K562 (cell line): ENCODE measurements at regions not wholly inside any gene's neighbourhood (a gene's known extent, or its start where the extent isn't known, plus 50 kb on each side); places are given as distances from the start of the nearest gene placed in this dataset.

ENCODE experiments used
- ATAC-seq: fragments of 200-7000 bp; cut with Tn5 transposase; 3 replicates; pipeline ENCODE4 v1.9.1; 2020; ENCODE audit warnings: moderate library complexity
- BruUV-seq: library from RNA; stranded (reverse); fragments of 400-500 nt; replicated peaks from 2 replicates; lab custom pipeline; 2021; lab: Mats Ljungman, UMichigan
- CTCF ChIA-PET: fragments of 300-600 bp; formaldehyde crosslinking; extraction: SDS; loops from one replicate; lab custom pipeline; 2021; ENCODE audit warnings: low intra/inter-chr PET ratio; lab: Yijun Ruan, JAX
- POLR2A ChIA-PET: fragments of 300-600, 350-650 bp; sonication (Branson Sonifier 250); formaldehyde crosslinking; extraction: SDS; loops from one replicate; lab custom pipeline; 2021; ENCODE audit warnings: antibody characterized with exemption, inconsistent platforms; lab: Yijun Ruan, JAX
- DNase-seq, 4 experiments: peaks; one replicate each; pipeline versions ENCODE4 v3.0.0 to v3.0.0-alpha.2; 2011 to 2018; ENCODE audit warnings: low spot score in 3 of 4, mixed read lengths in 3 of 4; ENCODE audit errors: extremely low read depth in 1 of 4
- FAIRE-seq: peaks from 2 replicates; lab custom pipeline; 2011; peaks lifted over from hg19 to GRCh38; lab: Jason Lieb, UNC
- H2AFZ ChIP-seq: 2 replicates; pipeline ENCODE4 v1.6.0; 2011; ENCODE audit warnings: low read depth, low read length, control low read depth, inconsistent platforms
- H3K27ac ChIP-seq: fragments of 200-600 bp; 3 replicates; pipeline ENCODE4 v1.8.0; 2011; ENCODE audit warnings: low read depth, mild to moderate bottlenecking, control low read depth, inconsistent platforms, low read length, moderate library complexity, mixed read lengths; ENCODE audit errors: extremely low read depth
- H3K27me3 ChIP-seq, 2 experiments: fragments of 300-600 bp in 1 of 2; 2 replicates in 1 of 2; 3 replicates in 1 of 2; pipeline versions ENCODE4 v1.6.0 to v1.8.0; 2011; ENCODE audit warnings: inconsistent platforms in 2 of 2, low read length in 2 of 2, mild to moderate bottlenecking in 1 of 2, mixed read lengths in 1 of 2, moderate library complexity in 1 of 2; ENCODE audit not compliant: control insufficient read depth in 2 of 2, insufficient read depth in 2 of 2
- H3K36me3 ChIP-seq: fragments of 300-600 bp; 3 replicates; pipeline ENCODE4 v1.8.0; 2011; ENCODE audit warnings: mild to moderate bottlenecking, low read length, inconsistent platforms; ENCODE audit not compliant: control insufficient read depth, insufficient read depth
- H3K4me1 ChIP-seq, 2 experiments: fragments of 200-600 bp in 1 of 2; replicated peaks in 1 of 2; 2 replicates in 1 of 2; 3 replicates in 1 of 2; pipeline versions ENCODE4 v1.5.1 to v1.8.0; 2011; ENCODE audit warnings: inconsistent platforms in 2 of 2, low read length in 2 of 2, mild to moderate bottlenecking in 1 of 2, mixed read lengths in 1 of 2, moderate library complexity in 1 of 2; ENCODE audit not compliant: control insufficient read depth in 2 of 2, insufficient read depth in 2 of 2
- H3K4me2 ChIP-seq: 2 replicates; pipeline ENCODE4 v1.6.1; 2011; ENCODE audit warnings: low read length, control low read depth, inconsistent platforms, mixed read lengths; ENCODE audit not compliant: insufficient read depth
- H3K4me3 ChIP-seq: fragments of 200-600 bp; sonication (generic), shearing (Covaris generic); 2 replicates; pipeline ENCODE4 v1.5.1; 2016; ENCODE audit warnings: control low read depth, inconsistent platforms
- H3K79me2 ChIP-seq: fragments of 200-600 bp; 3 replicates; pipeline ENCODE4 v1.8.0; 2011; ENCODE audit warnings: low read length, inconsistent platforms; ENCODE audit not compliant: control insufficient read depth, insufficient read depth
- H3K9ac ChIP-seq, 2 experiments: 2 replicates each; pipeline versions ENCODE4 v1.6.0 to v1.6.1; 2011; ENCODE audit warnings: low read depth in 2 of 2, low read length in 2 of 2, control low read depth in 1 of 2, inconsistent platforms in 1 of 2, mild to moderate bottlenecking in 1 of 2, mixed read lengths in 1 of 2; ENCODE audit not compliant: insufficient read depth in 1 of 2
- H3K9me1 ChIP-seq: one replicate; pipeline ENCODE4 v1.6.0; 2011; ENCODE audit warnings: inconsistent platforms, mild to moderate bottlenecking, low read length, moderate library complexity; ENCODE audit not compliant: control insufficient read depth, insufficient read depth
- H3K9me3 ChIP-seq: replicated peaks from 2 replicates; pipeline ENCODE4 v1.5.1; 2011; ENCODE audit warnings: low read depth, low read length, inconsistent platforms; ENCODE audit not compliant: control insufficient read depth, insufficient read depth
- H4K20me1 ChIP-seq: replicated peaks from 2 replicates; pipeline ENCODE4 v1.6.1; 2011; ENCODE audit warnings: low read length, inconsistent platforms, mixed read lengths; ENCODE audit not compliant: control insufficient read depth, insufficient read depth
- ARID1B ChIP-seq: fragments of 450-650 bp; IDR thresholded peaks from 2 replicates; pipeline ENCODE4 v1.6.1; 2016; ENCODE audit warnings: antibody characterized with exemption, mild to moderate bottlenecking, inconsistent platforms
- ETV6 ChIP-seq, 3 experiments: fragments of 150-350 bp in 1 of 3; sonication (generic) in 1 of 3; formaldehyde crosslinking in 1 of 3; IDR thresholded peaks; 2 replicates each; pipeline versions ENCODE4 v1.6.1 to v1.8.0; 2014 to 2022; ENCODE audit warnings: borderline replicate concordance in 2 of 3, low read depth in 2 of 3, antibody characterized with exemption in 1 of 3, low read length in 1 of 3, mild to moderate bottlenecking in 1 of 3, missing genetic modification reagents in 1 of 3
- HIVEP1 ChIP-seq: fragments of 250-450 bp; sonication (Bioruptor Pico); IDR thresholded peaks from 2 replicates; pipeline ENCODE4 v1.4.0; 2020; ENCODE audit warnings: mild to moderate bottlenecking
- MBD2 ChIP-seq: sonication (generic); IDR thresholded peaks from 2 replicates; pipeline ENCODE4 v1.6.1; 2016; ENCODE audit warnings: low read depth, borderline replicate concordance
- SMARCA4 ChIP-seq: fragments of 450-650 bp; IDR thresholded peaks from 2 replicates; pipeline ENCODE4 v1.6.1; 2016
- SRSF7 ChIP-seq: fragments of 200-400 bp; formaldehyde crosslinking; optimal IDR thresholded peaks from 2 replicates; pipeline ENCODE3; 2017; ENCODE audit warnings: mild to moderate bottlenecking, low read depth, low read length
- YBX1 ChIP-seq: fragments of 450-650 bp; IDR thresholded peaks from 2 replicates; pipeline ENCODE4 v1.7.1; 2016; ENCODE audit warnings: mild to moderate bottlenecking
- ZBTB17 ChIP-seq: fragments of 450-650 bp; formaldehyde crosslinking; IDR thresholded peaks from 2 replicates; pipeline ENCODE4 v1.4.0; 2020; ENCODE audit warnings: mild to moderate bottlenecking
- ZNF23 ChIP-seq: fragments of 250-450 bp; sonication (Bioruptor Pico); IDR thresholded peaks from 2 replicates; pipeline ENCODE4 v1.4.0; 2020; ENCODE audit warnings: mild to moderate bottlenecking
- WGBS: fragments of 100-300 bp; shearing (Covaris generic); methylation state at CpG from one replicate; pipeline ENCODE4 v1.1.6; 2016; ENCODE audit warnings: low coverage, mixed read lengths; ENCODE audit not compliant: insufficient coverage; ENCODE audit errors: missing lambda C conversion rate; 5-methylcytosine and 5-hydroxymethylcytosine counted together
- in situ Hi-C: fragments of 300-500 bp; cut with MboI; formaldehyde crosslinking; loops from 4 replicates; pipeline ENCODE4 v1.15.0; 2018; ENCODE audit warnings: inconsistent platforms, mixed read lengths
- intact Hi-C: fragments of 100-400 bp; cut with micrococcal nuclease; formaldehyde crosslinking; loops from 2 replicates; pipeline ENCODE4 v1.14.2; 2022

DNA sequence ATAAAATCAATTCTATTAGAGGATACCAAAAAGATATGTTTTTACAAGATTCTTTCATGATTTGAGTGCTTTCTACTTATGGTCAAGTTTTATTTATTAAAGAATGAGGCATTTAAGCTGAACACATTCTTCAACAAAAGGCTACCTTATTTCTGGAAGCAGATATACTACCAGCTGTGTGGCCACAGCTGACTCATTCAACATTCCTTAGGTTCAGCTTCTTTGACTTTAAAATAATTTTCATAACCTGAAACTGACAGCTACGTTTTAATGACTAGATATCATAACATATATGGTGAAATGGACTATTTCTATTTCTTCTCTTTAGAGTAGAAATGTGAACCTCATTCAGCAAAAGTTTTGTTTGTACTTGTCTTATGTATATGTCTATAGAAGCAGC is 414.2 kb upstream of the SEMA3C start:
- POLR2A ChIA-PET: no interaction called here
- TF ChIP-seq ZNF23 (CRISPR knock-in tag): no peak
- no peak for TF ChIP-seq SMARCA4
- TF ChIP-seq ARID1B: no peak
- TF ChIP-seq SRSF7: no peak
- no peak for TF ChIP-seq MBD2
- no peak for TF ChIP-seq YBX1
- TF ChIP-seq ZBTB17 (CRISPR knock-in tag): no peak
- no peak for TF ChIP-seq HIVEP1 (CRISPR knock-in tag)
- TF ChIP-seq ETV6 (IDR thresholded peaks at IDR 0.05; ENCODE audit: borderline replicate concordance in 1 of 2, low read depth in 2 of 2, low read length in 1 of 2): no peak
- no peak for TF ChIP-seq ETV6 (CRISPR knock-in tag; IDR thresholded peaks at IDR 0.05; ENCODE audit: borderline replicate concordance)
- TF ChIP-seq, all 486 proteins: peak for 0
- no peak for FAIRE-seq
- Histone ChIP-seq H4K20me1 (no peaks in the 10 kb centered on the region), H3K9me1 (no peaks in the 10 kb centered on the region), H3K27me3 (no peaks in the 10 kb centered on the region), H3K9me3 (no peaks in the 10 kb centered on the region), H3K4me3 (no peak overlapping the region), H3K27ac (no peak overlapping the region), H2AFZ (no peak overlapping the region), H3K4me2 (no peak overlapping the region), H3K36me3 (no peaks in the 10 kb centered on the region), H3K9ac (no peak overlapping the region), H3K79me2 (no peaks in the 10 kb centered on the region), H3K4me1 (no peaks in the 10 kb centered on the region)
- in situ Hi-C loops: no loop called here
- no TSS peak for BruUV-seq
- 26% methylated on average over 1 of the region's 1 CpG for WGBS
- intact Hi-C loops: no loop called here
- no peak for ATAC-seq
- CTCF ChIA-PET: no interaction called here
- DNase-seq: no peak
